ENCODE measurements at regions not wholly inside any gene's neighbourhood (a gene's known extent, or its start where the extent isn't known, plus 50 kb on each side); places are given as distances from the start of the nearest gene placed in this dataset.

DNA sequence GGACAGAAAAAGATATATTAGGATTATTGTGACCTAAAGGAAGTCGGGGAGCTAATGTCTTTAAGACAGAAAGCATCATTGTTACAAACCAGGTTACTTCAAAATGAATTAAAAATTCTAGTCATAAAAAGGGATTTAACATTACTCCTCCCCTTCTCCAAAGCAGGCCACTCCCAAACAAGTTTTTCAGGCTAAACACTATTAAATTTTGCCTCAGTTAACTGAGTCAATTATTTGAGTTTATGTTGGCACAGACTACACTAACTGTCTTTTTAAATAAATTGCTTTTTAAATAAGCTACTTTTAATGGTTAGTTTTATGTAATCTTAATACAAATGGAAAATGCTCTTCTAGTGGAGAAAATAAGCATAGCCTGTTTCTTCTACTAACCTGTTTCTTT, 395.0 kb upstream of the DUSP10 start:
- TF ChIP-seq, protein P1, sequence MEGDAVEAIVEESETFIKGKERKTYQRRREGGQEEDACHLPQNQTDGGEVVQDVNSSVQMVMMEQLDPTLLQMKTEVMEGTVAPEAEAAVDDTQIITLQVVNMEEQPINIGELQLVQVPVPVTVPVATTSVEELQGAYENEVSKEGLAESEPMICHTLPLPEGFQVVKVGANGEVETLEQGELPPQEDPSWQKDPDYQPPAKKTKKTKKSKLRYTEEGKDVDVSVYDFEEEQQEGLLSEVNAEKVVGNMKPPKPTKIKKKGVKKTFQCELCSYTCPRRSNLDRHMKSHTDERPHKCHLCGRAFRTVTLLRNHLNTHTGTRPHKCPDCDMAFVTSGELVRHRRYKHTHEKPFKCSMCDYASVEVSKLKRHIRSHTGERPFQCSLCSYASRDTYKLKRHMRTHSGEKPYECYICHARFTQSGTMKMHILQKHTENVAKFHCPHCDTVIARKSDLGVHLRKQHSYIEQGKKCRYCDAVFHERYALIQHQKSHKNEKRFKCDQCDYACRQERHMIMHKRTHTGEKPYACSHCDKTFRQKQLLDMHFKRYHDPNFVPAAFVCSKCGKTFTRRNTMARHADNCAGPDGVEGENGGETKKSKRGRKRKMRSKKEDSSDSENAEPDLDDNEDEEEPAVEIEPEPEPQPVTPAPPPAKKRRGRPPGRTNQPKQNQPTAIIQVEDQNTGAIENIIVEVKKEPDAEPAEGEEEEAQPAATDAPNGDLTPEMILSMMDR (conservative IDR thresholded peaks at IDR 0.05; ENCODE audit: low read depth, low read length), result no peak
- Histone ChIP-seq H3K9ac (no peak overlapping the region), H3K4me3 (IDR thresholded peaks at IDR 0.05; ENCODE audit: insufficient read depth, low read depth, low read length) (no peak overlapping the region), H3K27ac (no peak overlapping the region), H3K4me1 (ENCODE audit: low read depth, poor library complexity, severe bottlenecking) (no peaks in the 10 kb centered on the region), H3K4me2 (no peak overlapping the region), H2AFZ (ENCODE audit: low read depth) (no peak overlapping the region), H3K27me3 (ENCODE audit: insufficient read depth, low read depth) (no peaks in the 10 kb centered on the region), H3K36me3 (ENCODE audit: insufficient read depth) (no peaks in the 10 kb centered on the region), H4K20me1 (ENCODE audit: insufficient read depth) (no peaks in the 10 kb centered on the region), H3K79me2 (ENCODE audit: insufficient read depth, low read depth) (no peaks in the 10 kb centered on the region)

DNA sequence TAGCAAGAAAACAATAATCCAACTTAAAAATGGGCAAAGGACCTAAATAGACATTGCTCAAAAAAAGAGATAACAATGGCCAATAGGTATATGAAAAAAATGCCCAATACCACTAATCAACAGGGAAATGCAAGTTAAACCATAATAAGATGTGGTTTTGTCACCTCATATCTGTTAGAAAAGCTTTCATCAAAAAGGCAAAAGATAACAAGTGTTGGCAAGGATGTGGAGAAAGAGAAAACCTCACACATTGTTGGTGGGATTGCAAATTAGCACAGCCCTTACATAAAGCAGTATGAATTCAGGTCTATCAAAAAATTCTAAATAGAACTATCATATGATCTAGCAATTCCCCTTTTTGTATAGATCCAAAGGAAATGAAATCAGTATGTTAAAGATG, 387.2 kb upstream of the DUSP10 start:
- H3K4me2 ChIP-seq, result no peak overlapping the region
- no peak overlapping the region for H3K9ac ChIP-seq
- no peak overlapping the region for H3K27ac ChIP-seq

GRCh38 chr1:222127526-222128152, 385.8 kb upstream of the DUSP10 start:
- no peak overlapping the region for H3K4me3 ChIP-seq (IDR thresholded peaks at IDR 0.05; ENCODE audit: insufficient read depth, low read depth, low read length)
- TF ChIP-seq, protein P1 (conservative IDR thresholded peaks at IDR 0.05; ENCODE audit: low read depth, low read length), result no peak
- H2AFZ ChIP-seq (ENCODE audit: low read depth), result no peak overlapping the region
- H3K79me2 ChIP-seq (ENCODE audit: insufficient read depth, low read depth), result no peaks in the 10 kb centered on the region
- no peaks in the 10 kb centered on the region for H3K36me3 ChIP-seq (ENCODE audit: insufficient read depth)
- no peaks in the 10 kb centered on the region for H3K4me1 ChIP-seq (ENCODE audit: low read depth, poor library complexity, severe bottlenecking)
- H4K20me1 ChIP-seq (ENCODE audit: insufficient read depth), result no peaks in the 10 kb centered on the region
- no peak overlapping the region for H3K4me2 ChIP-seq
- H3K27me3 ChIP-seq (ENCODE audit: insufficient read depth, low read depth), result no peaks in the 10 kb centered on the region
- H3K9ac ChIP-seq, result no peak overlapping the region
- no peak overlapping the region for H3K27ac ChIP-seq

More for the DNA sequence above, 387.2 kb upstream of the DUSP10 start:
- Histone ChIP-seq H3K4me3 (IDR thresholded peaks at IDR 0.05; ENCODE audit: insufficient read depth, low read depth, low read length) (no peak overlapping the region), H3K27me3 (ENCODE audit: insufficient read depth, low read depth) (no peaks in the 10 kb centered on the region), H4K20me1 (ENCODE audit: insufficient read depth) (no peaks in the 10 kb centered on the region), H3K4me1 (ENCODE audit: low read depth, poor library complexity, severe bottlenecking) (no peaks in the 10 kb centered on the region), H3K36me3 (ENCODE audit: insufficient read depth) (no peaks in the 10 kb centered on the region), H3K79me2 (ENCODE audit: insufficient read depth, low read depth) (no peaks in the 10 kb centered on the region), H2AFZ (ENCODE audit: low read depth) (no peak overlapping the region)
- TF ChIP-seq, protein P1 (conservative IDR thresholded peaks at IDR 0.05; ENCODE audit: low read depth, low read length), result no peak

DNA sequence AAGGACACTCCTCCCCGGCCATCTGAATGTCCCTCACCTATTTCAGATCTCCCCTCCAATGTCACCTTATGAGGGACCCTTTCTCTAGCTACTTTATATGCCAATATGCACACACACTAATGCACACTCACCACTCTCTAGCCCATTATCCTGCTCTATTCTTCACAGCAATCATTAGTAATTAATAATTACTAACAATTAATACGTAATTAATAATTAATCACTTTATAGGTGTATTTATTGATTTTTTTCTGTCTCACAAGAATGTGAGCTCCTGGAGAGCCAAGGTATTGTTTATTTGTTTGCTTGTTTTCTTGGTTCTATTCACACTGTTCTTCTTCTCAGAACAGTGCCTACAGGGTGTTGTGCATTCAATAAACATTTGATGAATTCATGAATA, 385.2 kb upstream of the DUSP10 start:
- Histone ChIP-seq H3K4me1 (ENCODE audit: low read depth, poor library complexity, severe bottlenecking) (no peaks in the 10 kb centered on the region), H3K27ac (no peak overlapping the region), H3K36me3 (ENCODE audit: insufficient read depth) (no peaks in the 10 kb centered on the region), H4K20me1 (ENCODE audit: insufficient read depth) (no peaks in the 10 kb centered on the region), H3K9ac (no peak overlapping the region), H3K4me3 (IDR thresholded peaks at IDR 0.05; ENCODE audit: insufficient read depth, low read depth, low read length) (no peak overlapping the region), H3K27me3 (ENCODE audit: insufficient read depth, low read depth) (no peaks in the 10 kb centered on the region), H3K79me2 (ENCODE audit: insufficient read depth, low read depth) (no peaks in the 10 kb centered on the region), H2AFZ (ENCODE audit: low read depth) (no peak overlapping the region), H3K4me2 (no peak overlapping the region)
- TF ChIP-seq, protein P1 (conservative IDR thresholded peaks at IDR 0.05; ENCODE audit: low read depth, low read length), result no peak

All from KMS-11 (cell line).